Stimulated activated CD4-positive, alpha-beta T cell treated with anti-CD3 and anti-CD28 coated beads, Interleukin-15, amount 100 ng/mL, for 1 hour (primary cell): ENCODE measurements at regions not wholly inside any gene's neighbourhood (a gene's known extent, or its start where the extent isn't known, plus 50 kb on each side); places are given as distances from the start of the nearest gene placed in this dataset.
"Not testable (repeated sequence)": the region's sequence is repeated elsewhere in the genome, so short reads cannot be mapped to it uniquely, and the experiment has no call there.

Source experiments
- DNase-seq, 2 donors: peaks; one replicate each; pipeline ENCODE4 v3.0.0-alpha.2; 2020; ENCODE audit warnings: low read depth in 1 of 2, low spot score in 1 of 2

DNA sequence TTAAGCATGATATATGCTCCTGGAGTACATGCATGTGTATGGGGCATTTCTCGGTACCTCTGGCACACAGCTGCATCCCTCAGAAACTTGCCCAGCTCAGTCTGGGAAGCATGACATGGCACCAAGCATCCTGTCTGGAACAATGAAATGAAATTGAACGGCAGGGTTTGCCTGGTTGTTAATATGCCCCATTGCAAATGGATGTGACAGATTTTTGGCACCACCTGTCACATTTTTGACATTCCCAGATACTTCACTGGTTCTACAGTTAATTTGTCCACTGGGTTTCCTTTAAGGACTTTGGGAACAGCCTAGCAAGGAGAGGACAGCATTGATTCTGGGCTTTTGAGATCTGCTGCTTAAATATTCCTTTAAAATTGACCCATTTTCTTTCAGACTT is 305.8 kb downstream of the TSN start:
- no peak for DNase-seq

DNA sequence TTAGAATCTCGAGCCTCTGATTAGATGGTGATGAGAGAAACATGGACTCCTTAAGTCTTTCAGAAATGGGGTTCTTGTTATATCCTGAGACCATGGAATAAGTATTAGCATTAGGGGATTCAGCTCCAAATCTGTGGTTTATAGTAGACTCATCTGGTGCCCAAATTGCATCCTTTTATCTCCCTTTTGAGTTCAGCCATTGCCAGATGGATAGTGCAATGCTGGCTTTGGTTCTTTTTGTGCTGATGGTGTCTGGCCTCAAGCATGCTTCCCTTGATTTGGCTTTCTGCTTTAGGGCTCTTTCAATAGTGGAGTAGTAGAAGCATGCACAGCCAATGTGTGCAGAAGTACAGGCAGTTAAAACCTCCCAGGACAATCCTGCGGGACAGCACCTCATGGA is 306.4 kb downstream of the TSN start:
- no peak for DNase-seq

GRCh38 chr2:122062506-122062905 is 307.1 kb downstream of the TSN start:
- DNase-seq = no peak

DNA sequence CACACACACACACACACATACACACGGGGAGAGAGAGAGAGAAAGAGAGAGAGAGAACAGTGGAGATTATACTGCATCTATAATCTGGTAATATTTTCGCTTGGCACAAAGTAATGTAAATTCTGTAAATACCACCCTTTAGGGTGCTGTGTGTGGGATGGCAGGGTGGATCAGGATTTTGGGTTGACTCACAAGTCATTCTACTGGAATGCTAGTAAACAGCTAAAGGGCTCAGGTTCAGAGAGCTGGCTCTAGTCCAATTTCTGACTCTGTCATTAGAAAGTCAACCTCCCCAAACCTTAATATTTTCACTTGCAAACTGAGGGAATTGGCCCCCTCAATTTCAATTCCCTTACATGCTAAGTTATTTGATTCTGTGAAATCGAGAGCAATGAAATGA is 308.3 kb downstream of the TSN start:
- no peak for DNase-seq

DNA sequence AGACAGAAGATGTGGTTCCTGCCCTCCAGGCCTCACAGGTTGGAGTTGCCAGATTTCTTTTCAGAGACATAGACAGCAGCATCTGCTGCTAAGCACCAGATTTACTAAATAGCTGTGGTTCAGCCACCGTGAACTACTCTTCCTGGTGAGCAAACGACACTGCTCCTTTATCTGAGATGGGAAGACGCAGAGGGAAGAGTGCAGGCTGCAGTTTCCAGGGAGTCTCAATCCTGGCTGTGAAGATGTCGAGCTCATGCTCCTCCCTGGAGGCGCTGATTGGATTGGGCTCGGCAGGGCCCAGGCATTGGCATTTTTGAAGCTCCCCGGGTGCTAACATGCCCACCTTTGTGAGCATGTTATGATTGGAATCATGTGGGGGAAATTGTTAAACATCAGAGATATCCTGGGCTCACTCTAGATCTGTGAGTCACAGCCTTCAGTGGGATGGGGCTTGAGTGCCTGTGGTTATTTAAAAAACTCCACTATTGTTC is 314.8 kb downstream of the TSN start:
- no peak for DNase-seq

DNA sequence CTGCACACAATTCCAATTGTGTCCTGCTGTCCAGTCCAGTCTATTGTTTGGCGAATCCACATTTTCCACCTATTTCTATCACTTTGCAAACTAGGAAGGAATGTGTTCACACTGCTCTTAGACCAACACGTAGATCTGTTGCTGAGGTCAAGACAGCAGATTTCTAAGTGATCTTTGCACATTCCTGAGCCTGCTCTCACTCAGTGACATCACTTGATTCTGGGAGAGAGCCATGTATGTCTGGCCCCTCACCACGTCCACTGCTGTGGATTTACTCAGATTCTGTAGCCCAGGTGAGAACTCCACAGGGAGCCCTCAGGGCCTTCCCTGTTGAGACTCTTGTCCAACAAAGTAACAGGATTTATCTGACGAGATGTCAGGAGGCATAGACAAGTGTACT is 317.2 kb downstream of the TSN start:
- no peak for DNase-seq

DNA sequence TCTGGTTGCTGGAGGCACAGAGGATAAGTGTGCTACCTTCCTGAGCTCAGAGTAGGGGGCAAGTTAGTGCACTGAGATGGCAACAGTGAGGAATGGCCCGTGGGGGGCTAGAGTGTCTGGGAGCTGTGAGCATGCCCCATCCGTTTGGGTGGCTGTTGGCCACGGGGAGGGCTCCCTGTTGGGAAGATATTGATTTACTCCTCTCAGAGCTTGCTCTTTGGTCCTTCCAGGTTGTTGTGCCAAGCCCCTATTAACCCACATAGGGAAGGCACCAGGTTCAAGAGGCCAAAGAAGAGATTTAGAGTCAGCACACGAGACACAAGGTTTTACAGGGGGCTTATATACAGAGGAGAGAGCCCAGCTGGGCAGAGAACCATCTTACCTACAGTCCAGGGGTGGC is 318.8 kb downstream of the TSN start:
- DNase-seq = no peak

GRCh38 chr2:122075381-122075780 is 319.9 kb downstream of the TSN start:
- no peak for DNase-seq

GRCh38 chr2:122077114-122077513 is 321.7 kb downstream of the TSN start:
- no peak for DNase-seq

- DNase-seq = no peak
Observed at GRCh38 chr2:122077771-122078170, 322.3 kb downstream of the TSN start.

DNA sequence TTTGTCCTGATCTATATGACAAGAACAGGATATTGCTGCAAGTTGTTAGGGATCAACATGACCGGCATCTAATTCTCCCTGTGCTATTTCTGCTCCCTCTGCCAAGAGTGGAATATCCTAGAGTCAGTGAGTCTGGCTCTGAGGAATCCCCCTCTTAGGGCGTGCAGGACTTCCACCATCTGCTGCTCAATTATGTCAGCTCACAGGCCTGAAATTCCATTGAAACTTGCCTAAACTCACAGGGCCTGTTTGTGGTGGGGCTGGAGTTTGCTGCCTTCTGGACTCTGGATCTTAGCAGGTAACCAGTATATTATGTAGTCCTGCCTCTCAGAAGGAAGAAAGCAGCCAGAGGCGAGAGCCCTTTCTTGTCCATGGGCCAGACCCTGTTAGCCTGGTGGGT is 323.0 kb downstream of the TSN start:
- no peak for DNase-seq

DNA sequence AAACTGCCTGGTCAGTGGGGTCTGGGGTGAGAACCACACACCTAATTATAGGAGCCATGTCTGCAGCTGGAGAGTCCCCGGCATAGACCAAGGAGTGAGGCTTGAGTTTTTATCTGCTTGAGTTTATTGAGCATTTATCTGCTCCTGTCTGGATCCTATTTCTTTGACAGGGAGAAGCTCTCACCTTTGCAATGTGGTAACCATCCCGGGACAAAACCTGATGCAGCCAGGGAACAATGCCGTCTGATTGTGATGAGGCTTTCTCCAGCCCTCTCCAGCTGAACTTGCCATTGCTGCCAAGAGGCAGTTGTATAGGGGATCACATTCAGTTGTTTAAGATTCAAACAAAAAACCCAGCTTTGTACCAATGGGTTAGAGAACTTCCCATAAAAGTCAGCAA is 324.4 kb downstream of the TSN start:
- DNase-seq = no peak

DNA sequence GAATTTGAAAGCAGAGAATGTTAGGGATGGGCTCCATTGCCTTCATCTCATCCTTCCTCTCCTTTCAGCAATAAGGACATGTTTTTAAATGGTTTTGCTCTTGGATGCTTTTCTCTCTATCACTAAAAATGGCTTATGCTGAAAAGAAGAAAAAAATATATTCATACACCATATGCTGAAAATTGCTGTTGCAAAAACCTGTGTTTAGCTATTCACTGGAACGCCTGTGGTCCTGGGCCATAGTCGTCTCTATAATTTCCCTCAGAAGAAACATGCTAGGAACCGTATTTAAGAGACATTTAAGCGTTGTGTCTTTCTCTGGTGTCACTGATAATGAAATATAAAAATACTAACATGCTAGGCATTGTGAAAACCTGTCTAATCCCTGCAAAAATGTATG is 324.9 kb downstream of the TSN start:
- DNase-seq = no peak

- no peak for DNase-seq
Observed at GRCh38 chr2:122080871-122081270, 325.4 kb downstream of the TSN start.

DNA sequence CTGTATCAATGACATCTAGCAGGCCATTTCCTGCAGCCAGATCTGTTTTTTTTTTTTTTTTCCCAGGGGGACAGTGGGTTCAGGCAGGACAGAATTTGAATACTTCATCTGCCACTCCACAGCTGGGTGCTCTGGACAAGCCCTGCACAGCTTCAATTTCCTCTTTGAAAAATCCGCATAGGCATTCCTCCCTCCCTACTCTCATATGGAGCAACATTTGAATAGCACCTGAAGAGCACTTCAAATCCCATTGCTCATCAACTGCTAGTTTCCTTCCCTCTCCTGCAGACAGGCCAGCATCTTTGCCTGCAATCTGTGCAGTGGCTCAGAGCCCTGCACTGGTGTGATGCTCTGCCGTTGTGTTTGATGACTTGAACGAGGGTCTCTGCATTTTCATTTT is 326.3 kb downstream of the TSN start:
- DNase-seq = no peak

DNA sequence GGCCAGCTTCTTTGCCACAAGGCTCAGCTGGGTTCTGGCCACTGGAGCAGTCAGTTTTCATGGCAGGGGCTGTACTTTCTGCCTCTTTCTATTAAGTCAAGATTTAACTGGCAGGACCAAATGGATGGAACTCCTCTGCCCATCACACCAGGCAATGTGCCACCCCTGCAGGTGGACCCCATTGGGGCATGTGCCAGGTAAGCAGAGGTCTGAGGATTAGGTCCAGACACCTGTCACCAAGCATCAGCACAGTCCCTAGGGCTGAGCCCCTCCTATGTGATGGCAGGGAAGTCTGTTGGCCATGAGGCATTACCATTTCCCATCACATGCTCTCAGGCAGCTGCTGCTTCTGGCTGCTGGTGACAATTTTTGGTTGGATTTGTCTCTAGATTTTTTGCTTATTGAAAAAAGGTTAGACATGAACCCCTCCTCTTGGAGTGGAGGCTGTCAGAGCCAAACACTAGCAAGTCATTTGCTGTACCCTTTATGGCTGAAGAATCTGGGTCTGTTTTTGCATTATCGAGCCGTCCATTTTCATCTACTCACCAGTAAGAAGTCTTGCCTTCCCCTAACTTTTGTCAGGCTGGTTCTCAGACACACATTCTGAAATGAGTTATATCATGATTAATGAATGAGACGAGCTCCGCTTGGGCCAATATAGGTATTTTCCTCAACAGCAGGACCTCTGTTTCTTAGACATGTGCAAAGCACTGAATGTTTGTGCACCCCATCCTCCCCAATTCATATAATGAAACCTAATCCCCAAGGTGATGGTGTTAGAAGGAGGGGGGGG is 328.0 kb downstream of the TSN start:
- DNase-seq = no peak

GRCh38 chr2:122085672-122086071 is 330.2 kb downstream of the TSN start:
- DNase-seq = not testable (repeated sequence)

GRCh38 chr2:122094557-122094956 is 339.1 kb downstream of the TSN start:
- no peak for DNase-seq

DNA sequence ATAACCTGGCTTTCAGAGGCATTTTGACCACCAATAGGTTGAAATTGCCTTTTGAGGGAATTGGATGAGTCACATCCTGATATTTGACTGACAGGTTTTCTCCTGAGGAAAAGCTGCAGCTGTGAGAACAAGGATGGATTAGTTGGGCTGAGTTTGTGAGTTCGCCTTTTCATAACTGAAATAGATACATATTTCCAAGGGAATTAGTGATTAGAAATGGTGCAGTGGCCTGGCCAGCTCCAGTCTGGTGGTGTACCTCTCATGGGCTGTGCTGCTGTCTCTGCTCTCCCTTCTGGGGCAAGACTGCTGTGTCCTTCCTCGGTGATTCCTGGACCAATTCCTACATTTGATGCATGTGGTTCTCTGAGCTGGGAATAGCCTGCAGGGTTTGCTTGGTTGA is 341.3 kb downstream of the TSN start:
- DNase-seq = no peak

GRCh38 chr2:122098306-122098705 is 342.9 kb downstream of the TSN start:
- DNase-seq = no peak

DNA sequence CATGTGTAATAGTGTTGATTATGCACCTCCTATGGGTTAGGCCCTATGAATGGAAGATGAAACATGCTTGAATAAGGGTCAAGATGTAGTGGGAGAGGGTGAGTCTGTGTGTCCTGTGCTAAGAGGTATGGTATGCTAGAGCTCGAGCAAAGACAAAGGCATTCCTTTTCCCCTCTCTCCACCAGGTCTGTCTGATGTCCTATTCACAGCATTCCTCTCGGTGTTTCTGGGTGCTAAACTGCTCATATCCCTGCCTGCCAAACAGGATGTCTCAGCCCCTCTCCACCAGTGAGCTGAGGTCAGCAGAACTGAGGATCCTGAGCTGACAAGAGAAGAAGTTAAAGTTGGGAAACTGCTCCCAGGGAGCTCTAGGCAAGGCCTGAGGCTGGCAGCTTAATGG is 344.9 kb downstream of the TSN start:
- no peak for DNase-seq

DNA sequence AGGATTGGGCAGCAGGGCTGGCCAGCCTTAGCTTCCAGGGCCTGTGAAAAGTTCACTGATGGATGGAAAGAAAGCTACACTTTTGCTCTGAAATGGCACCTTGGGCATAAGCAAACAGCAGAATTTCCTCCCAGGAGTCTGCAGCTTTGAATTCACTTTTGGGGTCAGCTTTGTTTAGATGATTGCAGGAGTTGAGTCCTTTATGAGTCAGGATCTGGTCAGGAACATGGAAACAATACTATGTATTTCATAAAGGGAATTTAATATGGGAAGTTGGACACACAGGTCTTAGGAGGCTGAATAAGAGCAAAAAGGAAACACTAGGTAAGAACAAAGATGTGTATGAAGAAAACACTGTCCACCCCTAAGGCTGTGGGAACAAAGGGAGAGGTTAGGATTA is 345.3 kb downstream of the TSN start:
- no peak for DNase-seq

DNA sequence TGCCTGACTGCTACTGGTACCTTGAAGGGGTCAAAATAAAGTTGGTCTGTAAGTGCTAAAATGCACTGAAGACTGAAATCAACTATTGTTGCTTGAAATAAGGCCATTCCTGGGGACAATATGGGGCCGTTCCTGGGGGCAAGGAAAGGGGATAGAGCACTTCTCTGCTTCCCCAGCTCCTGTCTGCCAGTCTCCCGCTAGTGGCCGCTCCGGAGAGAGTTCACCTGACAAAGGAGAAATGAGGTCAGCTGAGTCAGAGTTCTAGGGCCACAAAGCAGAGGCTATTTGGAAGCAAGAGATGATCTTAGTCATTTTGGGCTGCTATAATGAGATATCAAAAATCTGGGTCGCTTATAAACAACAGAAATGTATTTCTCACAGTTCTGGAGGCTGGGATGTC is 345.9 kb downstream of the TSN start:
- no peak for DNase-seq
